K562 (cell line): ENCODE measurements at regions not wholly inside any gene's neighbourhood (a gene's known extent, or its start where the extent isn't known, plus 50 kb on each side); places are given as distances from the start of the nearest gene placed in this dataset.

Experiments used
- BMI1 ChIP-seq: fragments of 150-350 bp; IDR thresholded peaks from 2 replicates; pipeline ENCODE4 v1.6.1; 2014; ENCODE audit warnings: low read length
- EP300 ChIP-seq: IDR thresholded peaks from 2 replicates; pipeline ENCODE4 v1.6.1; 2012; ENCODE audit warnings: low read length, improper control_type of control experiment
- EP400 ChIP-seq: fragments of 450-650 bp; IDR thresholded peaks from 2 replicates; pipeline ENCODE4 v1.6.1; 2017; ENCODE audit warnings: antibody characterized with exemption, mild to moderate bottlenecking, moderate library complexity
- ESRRA ChIP-seq: fragments of 450-650 bp; IDR thresholded peaks from 2 replicates; pipeline ENCODE4 v1.6.1; 2014; ENCODE audit warnings: low read depth, mild to moderate bottlenecking, moderate library complexity, borderline replicate concordance
- EZH2 ChIP-seq: IDR thresholded peaks from 2 replicates; pipeline ENCODE4 v1.6.1; 2012; ENCODE audit warnings: low read depth, mild to moderate bottlenecking, inconsistent platforms, low read length, borderline replicate concordance
- MECOM ChIP-seq: fragments of 250-450 bp; sonication (Bioruptor Pico); IDR thresholded peaks from 2 replicates; pipeline ENCODE4 v1.8.0; 2022; ENCODE audit warnings: inconsistent platforms
- MIER1 ChIP-seq: fragments of 450-650 bp; IDR thresholded peaks from 2 replicates; pipeline ENCODE4 v1.6.1; 2016; ENCODE audit warnings: antibody characterized with exemption, mild to moderate bottlenecking, low read depth
- NFYB ChIP-seq: IDR thresholded peaks from 2 replicates; pipeline ENCODE4 v1.6.1; 2011; ENCODE audit warnings: mild to moderate bottlenecking, moderate library complexity; ENCODE audit not compliant: insufficient read length; ENCODE audit errors: extremely low read depth
- RNF2 ChIP-seq: sonication (generic); IDR thresholded peaks from 2 replicates; pipeline ENCODE4 v1.6.1; 2016
- TAF1 ChIP-seq: IDR thresholded peaks from 2 replicates; pipeline ENCODE4 v1.6.1; 2011; ENCODE audit warnings: mild to moderate bottlenecking, low read length, moderate library complexity; ENCODE audit not compliant: insufficient read depth, control insufficient read depth, severe bottlenecking; ENCODE audit errors: extremely low read depth
- TEAD4 ChIP-seq, 2 experiments: sonication (generic) in 1 of 2; formaldehyde crosslinking in 1 of 2; IDR thresholded peaks; 2 replicates each; pipeline versions ENCODE4 v1.6.1 to v1.8.0; 2012 to 2022; ENCODE audit warnings: borderline replicate concordance in 1 of 2, inconsistent platforms in 1 of 2, low read length in 1 of 2, mild to moderate bottlenecking in 1 of 2, missing genetic modification reagents in 1 of 2
- ZNF584 ChIP-seq: fragments of 200-800 bp; sonication (Bioruptor generic); IDR thresholded peaks from 2 replicates; pipeline ENCODE4 v1.6.1; 2016; ENCODE audit warnings: low read depth, mild to moderate bottlenecking, missing genetic modification characterization, missing compliant biosample characterization
- TF ChIP-seq, protein P1 (sequence below): fragments of 450-650 bp; formaldehyde crosslinking; IDR thresholded peaks from 2 replicates; pipeline ENCODE4 v1.4.0; 2022; ENCODE audit warnings: missing genetic modification characterization

DNA sequence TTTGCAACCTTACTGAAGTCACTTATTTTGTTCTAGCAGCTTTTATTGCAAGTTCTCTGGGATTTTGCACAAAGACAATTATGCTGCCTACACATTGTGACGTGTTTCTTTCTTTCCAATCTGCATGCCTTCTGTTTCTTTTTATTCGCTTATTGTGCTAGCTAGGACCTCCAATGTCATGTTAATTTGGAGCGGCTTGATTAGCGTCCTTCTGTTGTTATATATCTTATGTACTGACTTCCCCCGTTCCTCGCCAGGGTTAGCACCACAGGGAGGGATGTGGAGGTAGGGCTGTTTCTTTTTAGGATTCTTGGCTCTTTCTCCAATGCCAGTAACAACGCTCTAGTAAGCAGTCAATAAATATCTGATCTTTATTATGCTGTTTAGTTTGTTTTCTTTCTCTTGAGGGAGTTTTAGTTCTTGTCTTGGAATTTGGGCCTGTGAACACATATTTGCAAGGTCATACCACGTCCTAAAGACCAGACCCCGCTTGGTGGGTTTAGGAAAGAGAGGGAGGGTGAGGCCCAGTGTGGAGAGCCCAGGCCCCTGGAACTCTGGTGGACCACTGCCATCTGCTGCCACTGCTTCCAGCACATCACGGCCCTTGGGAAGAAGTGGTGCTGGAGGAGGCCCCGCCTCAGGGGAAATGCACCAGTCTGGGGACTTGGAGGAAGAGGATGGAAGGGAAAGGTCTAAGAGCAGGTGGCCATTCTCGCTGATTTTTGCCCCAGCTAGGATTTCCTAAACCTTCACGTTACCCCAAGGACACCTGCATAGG is 129.1 kb downstream of the TRIML1 start:
- TF ChIP-seq RNF2, result no peak
- no peak for TF ChIP-seq TEAD4 (IDR thresholded peaks at IDR 0.05; ENCODE audit: low read length)
- TF ChIP-seq TEAD4 (CRISPR knock-in tag; IDR thresholded peaks at IDR 0.05; ENCODE audit: borderline replicate concordance), result no peak
- TF ChIP-seq MIER1, result no peak
- TF ChIP-seq EP300, result no peak
- TF ChIP-seq MECOM (CRISPR knock-in tag), result no peak
- no peak for TF ChIP-seq BMI1
- TF ChIP-seq, protein P1, sequence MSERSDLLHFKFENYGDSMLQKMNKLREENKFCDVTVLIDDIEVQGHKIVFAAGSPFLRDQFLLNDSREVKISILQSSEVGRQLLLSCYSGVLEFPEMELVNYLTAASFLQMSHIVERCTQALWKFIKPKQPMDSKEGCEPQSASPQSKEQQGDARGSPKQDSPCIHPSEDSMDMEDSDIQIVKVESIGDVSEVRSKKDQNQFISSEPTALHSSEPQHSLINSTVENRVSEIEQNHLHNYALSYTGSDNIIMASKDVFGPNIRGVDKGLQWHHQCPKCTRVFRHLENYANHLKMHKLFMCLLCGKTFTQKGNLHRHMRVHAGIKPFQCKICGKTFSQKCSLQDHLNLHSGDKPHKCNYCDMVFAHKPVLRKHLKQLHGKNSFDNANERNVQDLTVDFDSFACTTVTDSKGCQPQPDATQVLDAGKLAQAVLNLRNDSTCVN (CRISPR knock-in tag), result no peak
- no peak for TF ChIP-seq ZNF584 (CRISPR knock-in tag)
- no peak for TF ChIP-seq NFYB
- TF ChIP-seq ESRRA, result no peak
- TF ChIP-seq TAF1, result no peak
- no peak for TF ChIP-seq EZH2
- TF ChIP-seq EP400, result no peak
